NB4 (cell line): ENCODE measurements at regions not wholly inside any gene's neighbourhood (a gene's known extent, or its start where the extent isn't known, plus 50 kb on each side); places are given as distances from the start of the nearest gene placed in this dataset.

ENCODE experiments used
- CTCF ChIP-seq: IDR thresholded peaks from one replicate; pipeline ENCODE4 v1.5.1; 2012; ENCODE audit warnings: low read depth, low read length
- MYC ChIP-seq: IDR thresholded peaks from 2 replicates; pipeline ENCODE4 v1.6.1; 2011; ENCODE audit warnings: low read depth, low read length

DNA sequence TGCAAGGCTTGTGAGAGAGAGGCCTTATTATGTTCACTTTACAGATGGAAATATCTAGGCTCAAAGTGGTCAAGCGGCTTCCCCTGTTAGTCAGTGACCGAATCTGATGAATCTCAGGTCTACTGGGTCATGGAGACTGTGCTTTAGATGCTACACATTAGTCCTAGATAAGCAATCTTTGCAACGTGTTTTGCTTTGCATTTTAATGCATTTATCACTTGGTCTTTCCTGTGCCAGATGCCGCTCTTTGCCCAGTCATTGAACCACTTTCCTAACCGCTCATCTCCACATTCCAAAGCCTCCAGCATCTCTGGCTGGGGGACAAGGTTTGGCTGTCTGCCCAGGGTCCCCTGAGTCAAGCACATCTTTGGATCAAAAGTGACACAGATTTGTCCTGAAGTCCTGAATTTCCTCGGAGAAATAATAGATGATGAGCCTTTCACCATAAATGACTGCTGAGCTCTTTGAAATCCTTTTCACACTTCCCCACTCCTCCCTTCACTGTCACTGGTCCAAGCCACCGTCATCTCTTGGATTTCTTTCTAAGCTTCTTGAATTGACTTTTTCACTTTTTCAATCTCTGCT, 96.0 kb upstream of the USP24 start:
- no peak for TF ChIP-seq CTCF
- TF ChIP-seq MYC, result no peak
